ENCODE measurements at regions not wholly inside any gene's neighbourhood (a gene's known extent, or its start where the extent isn't known, plus 50 kb on each side); places are given as distances from the start of the nearest gene placed in this dataset.

GRCh38 chrX:45428831-45429230 is 228.2 kb upstream of the DIPK2B start:
- intact Hi-C loops (cut with DNase I; ENCODE audit: low total_unique reads), result no loop called here

GRCh38 chrX:45424326-45424725 is 223.7 kb upstream of the DIPK2B start:
- Histone ChIP-seq H3K27me3 (no peaks in the 10 kb centered on the region), H3K4me1 (no peaks in the 10 kb centered on the region), H3K9me3 (no peaks in the 10 kb centered on the region)

More at GRCh38 chrX:45428831-45429230, 228.2 kb upstream of the DIPK2B start:
- Histone ChIP-seq H3K9me3 (no peaks in the 10 kb centered on the region), H3K4me3 (no peak overlapping the region), H3K4me1 (no peaks in the 10 kb centered on the region), H3K36me3 (no peaks in the 10 kb centered on the region), H3K27ac (no peak overlapping the region), H3K27me3 (no peaks in the 10 kb centered on the region)
- no peak for TF ChIP-seq POLR2A (IDR thresholded peaks at IDR 0.05)
- TF ChIP-seq, protein P1, sequence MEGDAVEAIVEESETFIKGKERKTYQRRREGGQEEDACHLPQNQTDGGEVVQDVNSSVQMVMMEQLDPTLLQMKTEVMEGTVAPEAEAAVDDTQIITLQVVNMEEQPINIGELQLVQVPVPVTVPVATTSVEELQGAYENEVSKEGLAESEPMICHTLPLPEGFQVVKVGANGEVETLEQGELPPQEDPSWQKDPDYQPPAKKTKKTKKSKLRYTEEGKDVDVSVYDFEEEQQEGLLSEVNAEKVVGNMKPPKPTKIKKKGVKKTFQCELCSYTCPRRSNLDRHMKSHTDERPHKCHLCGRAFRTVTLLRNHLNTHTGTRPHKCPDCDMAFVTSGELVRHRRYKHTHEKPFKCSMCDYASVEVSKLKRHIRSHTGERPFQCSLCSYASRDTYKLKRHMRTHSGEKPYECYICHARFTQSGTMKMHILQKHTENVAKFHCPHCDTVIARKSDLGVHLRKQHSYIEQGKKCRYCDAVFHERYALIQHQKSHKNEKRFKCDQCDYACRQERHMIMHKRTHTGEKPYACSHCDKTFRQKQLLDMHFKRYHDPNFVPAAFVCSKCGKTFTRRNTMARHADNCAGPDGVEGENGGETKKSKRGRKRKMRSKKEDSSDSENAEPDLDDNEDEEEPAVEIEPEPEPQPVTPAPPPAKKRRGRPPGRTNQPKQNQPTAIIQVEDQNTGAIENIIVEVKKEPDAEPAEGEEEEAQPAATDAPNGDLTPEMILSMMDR (IDR thresholded peaks at IDR 0.05), result no peak
- no peak for DNase-seq

GRCh38 chrX:45422216-45422925 is 221.7 kb upstream of the DIPK2B start:
- TF ChIP-seq, protein P1 (IDR thresholded peaks at IDR 0.05), result no peak
- no peak for TF ChIP-seq POLR2A (IDR thresholded peaks at IDR 0.05)
- H3K9me3 ChIP-seq, result no peaks in the 10 kb centered on the region
- no peak overlapping the region for H3K4me3 ChIP-seq
- intact Hi-C loops (cut with DNase I; ENCODE audit: low total_unique reads), result no loop called here
- H3K36me3 ChIP-seq, result no peaks in the 10 kb centered on the region
- DNase-seq, result no peak
- no peaks in the 10 kb centered on the region for H3K4me1 ChIP-seq
- H3K27me3 ChIP-seq, result no peaks in the 10 kb centered on the region
- no peak overlapping the region for H3K27ac ChIP-seq

More at GRCh38 chrX:45424326-45424725, 223.7 kb upstream of the DIPK2B start:
- Histone ChIP-seq H3K36me3 (no peaks in the 10 kb centered on the region), H3K27ac (no peak overlapping the region), H3K4me3 (no peak overlapping the region)
- no peak for DNase-seq
- intact Hi-C loops (cut with DNase I; ENCODE audit: low total_unique reads), result no loop called here
- TF ChIP-seq POLR2A (IDR thresholded peaks at IDR 0.05), result no peak
- TF ChIP-seq, protein P1 (IDR thresholded peaks at IDR 0.05), result no peak

GRCh38 chrX:45421806-45422205 is 221.1 kb upstream of the DIPK2B start:
- H3K36me3 ChIP-seq, result no peaks in the 10 kb centered on the region
- intact Hi-C loops (cut with DNase I; ENCODE audit: low total_unique reads), result no loop called here
- TF ChIP-seq, protein P1 (IDR thresholded peaks at IDR 0.05), result no peak
- no peaks in the 10 kb centered on the region for H3K27me3 ChIP-seq
- H3K4me1 ChIP-seq, result no peaks in the 10 kb centered on the region
- H3K4me3 ChIP-seq, result no peak overlapping the region
- no peak for DNase-seq
- H3K9me3 ChIP-seq, result no peaks in the 10 kb centered on the region
- H3K27ac ChIP-seq, result no peak overlapping the region

DNA sequence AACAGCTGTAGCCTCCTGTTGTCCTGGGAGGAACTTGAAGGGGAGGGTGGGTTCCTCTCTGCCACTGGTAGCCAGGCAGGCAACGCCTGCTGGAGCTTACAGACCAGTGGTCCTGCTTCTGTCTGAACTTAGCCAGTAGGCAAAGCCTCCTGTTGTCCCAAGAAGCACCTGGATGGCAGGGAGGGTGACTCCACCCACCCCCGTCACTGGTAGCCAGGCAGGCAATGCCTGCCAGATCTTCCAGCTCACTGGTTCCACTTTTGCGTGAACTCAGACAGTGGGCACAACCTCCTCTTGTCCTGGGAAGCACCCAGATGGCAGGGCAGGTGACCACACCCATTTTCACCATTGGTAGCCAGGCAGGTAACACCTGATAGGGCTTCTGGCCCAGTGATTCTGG is 203.5 kb upstream of the DIPK2B start:
- Histone ChIP-seq H3K27ac (no peak overlapping the region), H3K9me3 (no peaks in the 10 kb centered on the region), H3K4me3 (no peak overlapping the region), H3K36me3 (no peaks in the 10 kb centered on the region), H3K4me1 (no peaks in the 10 kb centered on the region), H3K27me3 (no peaks in the 10 kb centered on the region)
- intact Hi-C loops (cut with DNase I; ENCODE audit: low total_unique reads), result no loop called here
- DNase-seq, result no peak
- TF ChIP-seq POLR2A (IDR thresholded peaks at IDR 0.05), result no peak
- TF ChIP-seq, protein P1 (IDR thresholded peaks at IDR 0.05), result no peak
